Vagina (tissue), 2 donors: ENCODE measurements at regions not wholly inside any gene's neighbourhood (a gene's known extent, or its start where the extent isn't known, plus 50 kb on each side); places are given as distances from the start of the nearest gene placed in this dataset.

Experiments
- CTCF ChIP-seq, 3 experiments: fragments of 450-650 bp in 2 of 3; fragments of 200-600 bp in 1 of 3; sonication (generic) in 1 of 3; IDR thresholded peaks; one replicate each; pipeline ENCODE4 v1.5.1; 2017 to 2019; ENCODE audit warnings: antibody characterized with exemption in 3 of 3, mild to moderate bottlenecking in 2 of 3, moderate library complexity in 2 of 3
- POLR2A ChIP-seq, 2 donors: fragments of 450-650 bp; IDR thresholded peaks; one replicate each; pipeline ENCODE4 v1.6.1; 2017; ENCODE audit warnings: antibody characterized with exemption in 2 of 2, mild to moderate bottlenecking in 2 of 2, moderate library complexity in 2 of 2

- TF ChIP-seq CTCF (IDR thresholded peaks at IDR 0.05) (no peak), POLR2A (IDR thresholded peaks at IDR 0.05) (no peak)
Observed at GRCh38 chr3:163474766-163475165, 1603.5 kb downstream of the SI start.
